ENCODE measurements at regions not wholly inside any gene's neighbourhood (a gene's known extent, or its start where the extent isn't known, plus 50 kb on each side); places are given as distances from the start of the nearest gene placed in this dataset.

DNA sequence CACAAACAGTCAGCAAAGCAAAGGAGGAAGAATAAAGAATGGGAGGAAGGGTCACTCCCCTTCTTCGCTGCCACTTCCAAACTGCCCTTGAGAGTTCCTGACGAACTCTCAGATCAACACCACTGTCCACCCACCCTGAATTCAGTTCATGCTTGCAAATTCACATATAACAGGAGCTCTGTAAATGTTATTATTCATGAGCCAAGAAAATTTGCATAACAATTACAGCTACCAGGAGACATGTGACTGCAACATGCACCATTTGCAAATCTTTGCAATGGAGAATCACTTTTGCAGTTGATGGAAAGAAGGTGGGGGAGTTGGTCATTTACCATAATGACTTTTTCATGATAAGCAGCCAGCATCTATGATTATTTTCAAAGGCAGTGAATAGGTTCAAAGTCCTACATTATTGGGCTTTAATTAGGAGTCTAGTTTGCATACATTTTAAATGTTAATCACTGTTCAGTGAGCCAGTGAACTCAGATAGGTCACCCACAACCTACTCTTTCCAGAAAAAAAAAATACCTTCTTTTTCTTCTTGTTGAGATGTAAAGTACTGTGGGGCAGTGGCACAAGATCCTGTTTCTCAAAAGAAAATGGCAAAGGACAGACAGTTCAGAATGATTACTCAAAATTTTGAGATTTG, 149.7 kb downstream of the CAAP1 start:
- TF ChIP-seq, protein P1, sequence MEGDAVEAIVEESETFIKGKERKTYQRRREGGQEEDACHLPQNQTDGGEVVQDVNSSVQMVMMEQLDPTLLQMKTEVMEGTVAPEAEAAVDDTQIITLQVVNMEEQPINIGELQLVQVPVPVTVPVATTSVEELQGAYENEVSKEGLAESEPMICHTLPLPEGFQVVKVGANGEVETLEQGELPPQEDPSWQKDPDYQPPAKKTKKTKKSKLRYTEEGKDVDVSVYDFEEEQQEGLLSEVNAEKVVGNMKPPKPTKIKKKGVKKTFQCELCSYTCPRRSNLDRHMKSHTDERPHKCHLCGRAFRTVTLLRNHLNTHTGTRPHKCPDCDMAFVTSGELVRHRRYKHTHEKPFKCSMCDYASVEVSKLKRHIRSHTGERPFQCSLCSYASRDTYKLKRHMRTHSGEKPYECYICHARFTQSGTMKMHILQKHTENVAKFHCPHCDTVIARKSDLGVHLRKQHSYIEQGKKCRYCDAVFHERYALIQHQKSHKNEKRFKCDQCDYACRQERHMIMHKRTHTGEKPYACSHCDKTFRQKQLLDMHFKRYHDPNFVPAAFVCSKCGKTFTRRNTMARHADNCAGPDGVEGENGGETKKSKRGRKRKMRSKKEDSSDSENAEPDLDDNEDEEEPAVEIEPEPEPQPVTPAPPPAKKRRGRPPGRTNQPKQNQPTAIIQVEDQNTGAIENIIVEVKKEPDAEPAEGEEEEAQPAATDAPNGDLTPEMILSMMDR (IDR thresholded peaks at IDR 0.05) = no peak
- TF ChIP-seq POLR2AphosphoS5 (IDR thresholded peaks at IDR 0.05) = no peak
- TF ChIP-seq POLR2A (IDR thresholded peaks at IDR 0.05) = no peak

All from breast epithelium (tissue), 3 donors.